ENCODE measurements at regions not wholly inside any gene's neighbourhood (a gene's known extent, or its start where the extent isn't known, plus 50 kb on each side); places are given as distances from the start of the nearest gene placed in this dataset.

GRCh38 chr4:25487155-25487554 is 110.1 kb downstream of the ANAPC4 start:
- peaks cover 4% of the 10 kb centered on the region for H3K9me3 ChIP-seq
- no peak overlapping the region for H3K4me3 ChIP-seq
- no peaks in the 10 kb centered on the region for H3K36me3 ChIP-seq (ENCODE audit: low read depth)
- TF ChIP-seq, protein P1, sequence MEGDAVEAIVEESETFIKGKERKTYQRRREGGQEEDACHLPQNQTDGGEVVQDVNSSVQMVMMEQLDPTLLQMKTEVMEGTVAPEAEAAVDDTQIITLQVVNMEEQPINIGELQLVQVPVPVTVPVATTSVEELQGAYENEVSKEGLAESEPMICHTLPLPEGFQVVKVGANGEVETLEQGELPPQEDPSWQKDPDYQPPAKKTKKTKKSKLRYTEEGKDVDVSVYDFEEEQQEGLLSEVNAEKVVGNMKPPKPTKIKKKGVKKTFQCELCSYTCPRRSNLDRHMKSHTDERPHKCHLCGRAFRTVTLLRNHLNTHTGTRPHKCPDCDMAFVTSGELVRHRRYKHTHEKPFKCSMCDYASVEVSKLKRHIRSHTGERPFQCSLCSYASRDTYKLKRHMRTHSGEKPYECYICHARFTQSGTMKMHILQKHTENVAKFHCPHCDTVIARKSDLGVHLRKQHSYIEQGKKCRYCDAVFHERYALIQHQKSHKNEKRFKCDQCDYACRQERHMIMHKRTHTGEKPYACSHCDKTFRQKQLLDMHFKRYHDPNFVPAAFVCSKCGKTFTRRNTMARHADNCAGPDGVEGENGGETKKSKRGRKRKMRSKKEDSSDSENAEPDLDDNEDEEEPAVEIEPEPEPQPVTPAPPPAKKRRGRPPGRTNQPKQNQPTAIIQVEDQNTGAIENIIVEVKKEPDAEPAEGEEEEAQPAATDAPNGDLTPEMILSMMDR (IDR thresholded peaks at IDR 0.05) = no peak
- intact Hi-C loops (cut with DNase I, micrococcal nuclease) = no loop called here
- no peaks in the 10 kb centered on the region for H3K4me1 ChIP-seq (ENCODE audit: low read depth)
- ATAC-seq = no peak
- no peak for DNase-seq

- DNase-seq = no peak
- ATAC-seq = no peak
- Histone ChIP-seq H3K36me3 (ENCODE audit: low read depth) (no peaks in the 10 kb centered on the region), H3K9me3 (peaks cover 4% of the 10 kb centered on the region), H3K4me3 (no peak overlapping the region), H3K4me1 (ENCODE audit: low read depth) (no peaks in the 10 kb centered on the region)
- intact Hi-C loops (cut with DNase I, micrococcal nuclease) = no loop called here
- TF ChIP-seq, protein P1 (IDR thresholded peaks at IDR 0.05) = no peak
These were observed 112.3 kb downstream of the ANAPC4 start for GRCh38 chr4:25489253-25489797.

DNA sequence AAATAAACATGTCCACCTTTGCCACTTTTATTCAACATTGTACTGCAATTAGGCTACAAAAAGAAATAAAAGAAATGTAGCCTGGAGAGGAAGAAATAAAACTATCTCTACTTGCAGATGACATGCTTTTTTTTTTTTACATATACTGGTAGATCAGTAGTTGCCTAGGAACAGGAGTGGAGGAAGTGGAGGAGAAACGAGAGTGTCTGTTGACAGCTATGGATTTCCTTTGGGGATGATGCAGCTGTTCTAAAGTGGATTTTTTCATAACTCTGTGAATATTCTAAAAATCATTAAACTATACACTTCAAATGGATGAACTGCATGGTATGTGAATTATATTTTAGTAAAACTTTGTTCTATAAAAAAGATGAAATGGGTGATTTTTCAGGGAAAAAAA is 116.4 kb downstream of the ANAPC4 start:
- no peak for DNase-seq
- no peaks in the 10 kb centered on the region for H3K36me3 ChIP-seq (ENCODE audit: low read depth)
- intact Hi-C loops (cut with DNase I, micrococcal nuclease) = no loop called here

DNA sequence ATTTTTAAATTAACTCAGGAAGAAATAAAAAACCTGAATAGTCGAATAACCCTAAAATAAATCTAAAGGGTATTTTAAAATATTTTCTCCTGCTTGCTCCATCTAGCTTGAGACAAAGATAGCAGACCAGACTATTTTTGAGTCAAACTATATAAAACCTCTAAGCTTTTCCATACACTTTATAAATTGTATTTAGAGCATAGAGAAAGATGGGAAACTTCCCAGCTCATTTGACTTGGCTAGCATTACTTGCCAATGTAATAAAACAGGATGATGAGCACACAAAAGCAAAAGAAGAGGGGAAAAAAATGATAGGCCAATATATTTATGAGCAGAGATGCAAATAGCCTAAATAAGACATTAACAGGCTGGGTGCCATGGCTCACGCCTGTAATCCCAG is 117.1 kb downstream of the ANAPC4 start:
- Histone ChIP-seq H3K4me3 (no peak overlapping the region), H3K36me3 (ENCODE audit: low read depth) (no peaks in the 10 kb centered on the region), H3K9me3 (no peaks in the 10 kb centered on the region), H3K4me1 (ENCODE audit: low read depth) (no peaks in the 10 kb centered on the region)
- TF ChIP-seq, protein P1 (IDR thresholded peaks at IDR 0.05) = no peak
- ATAC-seq (no peak), DNase-seq (no peak)
- intact Hi-C loops (cut with DNase I, micrococcal nuclease) = no loop called here

More for the DNA sequence above, 116.4 kb downstream of the ANAPC4 start:
- Histone ChIP-seq H3K4me1 (ENCODE audit: low read depth) (no peaks in the 10 kb centered on the region), H3K9me3 (no peaks in the 10 kb centered on the region), H3K4me3 (no peak overlapping the region)
- TF ChIP-seq, protein P1 (IDR thresholded peaks at IDR 0.05) = no peak
- no peak for ATAC-seq

DNA sequence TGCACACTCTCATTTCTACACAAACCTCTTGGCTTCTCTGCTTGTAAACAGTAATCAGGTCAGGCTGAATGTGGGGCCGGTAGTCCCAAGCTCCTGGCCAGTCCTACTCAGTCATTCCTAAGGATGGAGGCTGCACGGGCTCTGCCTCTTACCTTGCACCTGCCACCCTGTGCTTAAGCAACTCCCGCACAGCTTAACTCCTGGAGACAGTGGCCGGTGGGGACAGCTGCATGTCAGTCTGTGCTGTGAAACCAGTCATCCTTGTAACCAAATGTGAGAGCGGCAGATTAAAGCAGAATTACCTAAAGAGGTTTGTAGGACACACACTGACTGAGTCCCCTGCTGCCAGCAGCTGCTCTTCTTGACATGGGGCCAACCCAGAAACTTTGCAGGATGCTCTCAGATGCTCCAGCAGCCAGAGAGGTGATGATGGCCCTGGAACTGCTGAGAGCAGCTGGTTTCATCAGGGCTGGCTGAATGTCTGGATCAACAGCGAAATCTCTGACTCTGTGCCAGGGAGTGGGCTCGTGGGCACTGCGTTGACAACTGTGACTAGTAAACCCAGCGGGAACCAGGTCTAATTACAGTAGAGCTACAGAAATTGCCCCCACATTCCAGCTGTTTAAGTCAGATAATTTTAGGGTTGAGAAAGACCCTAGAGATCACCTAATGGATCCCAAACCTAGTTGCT is 123.7 kb downstream of the ANAPC4 start:
- H3K4me1 ChIP-seq (ENCODE audit: low read depth) = no peaks in the 10 kb centered on the region
- TF ChIP-seq, protein P1 (IDR thresholded peaks at IDR 0.05) = no peak
- no peak overlapping the region for H3K4me3 ChIP-seq
- H3K36me3 ChIP-seq (ENCODE audit: low read depth) = no peaks in the 10 kb centered on the region
- intact Hi-C loops (cut with DNase I, micrococcal nuclease) = no loop called here
- H3K9me3 ChIP-seq = no peaks in the 10 kb centered on the region
- no peak for ATAC-seq
- no peak for DNase-seq
